GM12878 (cell line): ENCODE measurements at regions not wholly inside any gene's neighbourhood (a gene's known extent, or its start where the extent isn't known, plus 50 kb on each side); places are given as distances from the start of the nearest gene placed in this dataset.

Experiments
- EZH2 ChIP-seq: IDR thresholded peaks from 2 replicates; pipeline ENCODE4 v1.6.1; 2012; ENCODE audit warnings: low read depth, mild to moderate bottlenecking, control low read depth, inconsistent platforms, low read length, borderline replicate concordance; ENCODE audit not compliant: control insufficient read depth
- ZNF384 ChIP-seq: IDR thresholded peaks from 2 replicates; pipeline ENCODE4 v1.6.1; 2012; ENCODE audit warnings: low read depth, mild to moderate bottlenecking, low read length, improper control_type of control experiment, borderline replicate concordance

- TF ChIP-seq ZNF384: no peak
- TF ChIP-seq EZH2: no peak
These were observed 87.9 kb downstream of the IL12A start for GRCh38 chr3:160076519-160076918.
